HG02759 (cell line): ENCODE measurements at regions not wholly inside any gene's neighbourhood (a gene's known extent, or its start where the extent isn't known, plus 50 kb on each side); places are given as distances from the start of the nearest gene placed in this dataset.

Source experiments
- ATAC-seq: cut with Tn5 transposase; IDR thresholded peaks from one replicate; pipeline ENCODE4 v1.9.1; 2021; ENCODE audit warnings: mild to moderate bottlenecking, moderate library complexity; ENCODE audit not compliant: unreplicated experiment

- ATAC-seq, result no peak
Measured at GRCh38 chr10:4068629-4069028, 283.6 kb upstream of the KLF6 start.

GRCh38 chr10:4067931-4068561 is 283.0 kb upstream of the KLF6 start:
- ATAC-seq, result peak; percentile 17

- ATAC-seq, result peak; percentile 55
Measured at GRCh38 chr10:4067531-4067930, 282.5 kb upstream of the KLF6 start.

- ATAC-seq, result no peak
Measured at GRCh38 chr10:4066581-4067390, 281.8 kb upstream of the KLF6 start.

GRCh38 chr10:4064489-4064888 is 279.5 kb upstream of the KLF6 start:
- ATAC-seq, result no peak

GRCh38 chr10:4063717-4064116 is 278.7 kb upstream of the KLF6 start:
- no peak for ATAC-seq

- ATAC-seq, result no peak
Measured at GRCh38 chr10:4062751-4063150, 277.7 kb upstream of the KLF6 start.

GRCh38 chr10:4062072-4062471 is 277.1 kb upstream of the KLF6 start:
- ATAC-seq, result no peak

GRCh38 chr10:4061441-4061951 is 276.5 kb upstream of the KLF6 start:
- no peak for ATAC-seq

- ATAC-seq, result no peak
Measured at GRCh38 chr10:4059471-4060138, 274.6 kb upstream of the KLF6 start.

GRCh38 chr10:4058514-4059029 is 273.6 kb upstream of the KLF6 start:
- no peak for ATAC-seq

GRCh38 chr10:4057725-4058513 is 272.9 kb upstream of the KLF6 start:
- no peak for ATAC-seq

GRCh38 chr10:4057021-4057420 is 272.0 kb upstream of the KLF6 start:
- no peak for ATAC-seq

- ATAC-seq, result no peak
Measured at GRCh38 chr10:4054656-4055435, 269.8 kb upstream of the KLF6 start.

- no peak for ATAC-seq
Measured at GRCh38 chr10:4053940-4054339, 268.9 kb upstream of the KLF6 start.

- no peak for ATAC-seq
Measured at GRCh38 chr10:4051641-4052151, 266.7 kb upstream of the KLF6 start.

GRCh38 chr10:4051011-4051640 is 266.1 kb upstream of the KLF6 start:
- ATAC-seq, result no peak

GRCh38 chr10:4050061-4050460 is 265.1 kb upstream of the KLF6 start:
- ATAC-seq, result no peak

- ATAC-seq, result no peak
Measured at GRCh38 chr10:4049348-4049747, 264.3 kb upstream of the KLF6 start.
